HepG2 (cell line): ENCODE measurements at regions not wholly inside any gene's neighbourhood (a gene's known extent, or its start where the extent isn't known, plus 50 kb on each side); places are given as distances from the start of the nearest gene placed in this dataset.

Experiments used
- AHDC1 ChIP-seq: sonication (generic); formaldehyde crosslinking; IDR thresholded peaks from 2 replicates; pipeline ENCODE4 v1.5.1; 2020; ENCODE audit warnings: mild to moderate bottlenecking, missing genetic modification reagents, borderline replicate concordance
- ASH2L ChIP-seq: fragments of 300-600, 200-600 bp; sonication (generic); IDR thresholded peaks from 2 replicates; pipeline ENCODE4 v1.7.0; 2017; ENCODE audit warnings: low read depth, mild to moderate bottlenecking, moderate library complexity, mixed read lengths, low read length; ENCODE audit not compliant: insufficient read length
- CREM ChIP-seq, 2 experiments: sonication (generic) in 1 of 2; formaldehyde crosslinking in 1 of 2; IDR thresholded peaks; 2 replicates each; pipeline versions ENCODE4 v1.4.0 to v1.6.1; 2016 to 2020; ENCODE audit warnings: antibody characterized with exemption in 1 of 2, mild to moderate bottlenecking in 1 of 2, missing genetic modification reagents in 1 of 2
- E2F1 ChIP-seq: sonication (generic); formaldehyde crosslinking; IDR thresholded peaks from 2 replicates; pipeline ENCODE4 v1.5.0; 2020; ENCODE audit warnings: missing genetic modification reagents
- EP300 ChIP-seq, 3 experiments: sonication (generic) in 1 of 3; formaldehyde crosslinking in 1 of 3; IDR thresholded peaks; 2 replicates each; pipeline versions ENCODE4 v1.5.1 to v1.6.1; 2011 to 2020; ENCODE audit warnings: low read depth in 2 of 3, low read length in 2 of 3, borderline replicate concordance in 1 of 3, improper control_type of control experiment in 1 of 3, mild to moderate bottlenecking in 1 of 3, missing genetic modification reagents in 1 of 3, moderate library complexity in 1 of 3
- FOXK1 ChIP-seq: sonication (generic); formaldehyde crosslinking; IDR thresholded peaks from 2 replicates; pipeline ENCODE4 v1.4.0; 2020; ENCODE audit warnings: low read depth, missing genetic modification reagents, borderline replicate concordance
- MED1 ChIP-seq: sonication (generic); formaldehyde crosslinking; IDR thresholded peaks from 2 replicates; pipeline ENCODE4 v1.4.0; 2020; ENCODE audit warnings: missing genetic modification reagents
- NCOA2 ChIP-seq: sonication (generic); formaldehyde crosslinking; IDR thresholded peaks from 2 replicates; pipeline ENCODE4 v1.8.0; 2022; ENCODE audit warnings: inconsistent platforms
- NR2F6 ChIP-seq, 2 experiments: IDR thresholded peaks; 2 replicates each; pipeline ENCODE4 v1.6.1; 2016; ENCODE audit warnings: antibody characterized with exemption in 1 of 2, mild to moderate bottlenecking in 1 of 2
- POLR2A ChIP-seq, 2 experiments: IDR thresholded peaks; 2 replicates each; pipeline ENCODE4 v1.6.1; 2011; ENCODE audit warnings: low read depth in 2 of 2, low read length in 2 of 2, mild to moderate bottlenecking in 1 of 2, moderate library complexity in 1 of 2; ENCODE audit not compliant: insufficient read depth in 1 of 2
- SOX6 ChIP-seq, 2 experiments: fragments of 450-650 bp in 1 of 2; sonication (generic) in 1 of 2; formaldehyde crosslinking in 1 of 2; IDR thresholded peaks; 2 replicates each; pipeline versions ENCODE4 v1.4.0 to v1.6.1; 2017 to 2020; ENCODE audit warnings: antibody characterized with exemption in 1 of 2, mild to moderate bottlenecking in 1 of 2, missing genetic modification reagents in 1 of 2
- TFDP1 ChIP-seq: IDR thresholded peaks from 2 replicates; pipeline ENCODE4 v1.6.1; 2016; ENCODE audit warnings: missing compliant biosample characterization, missing genetic modification reagents, borderline replicate concordance
- U2AF1 ChIP-seq: fragments of 200-400 bp; formaldehyde crosslinking; optimal IDR thresholded peaks from 2 replicates; pipeline ENCODE3; 2017; ENCODE audit warnings: mild to moderate bottlenecking, low read depth, low read length
- ZNF362 ChIP-seq: sonication (generic); formaldehyde crosslinking; IDR thresholded peaks from 2 replicates; pipeline ENCODE4 v1.4.0; 2020; ENCODE audit warnings: missing genetic modification reagents, mild to moderate bottlenecking, borderline replicate concordance
- ZNF770 ChIP-seq: sonication (generic); formaldehyde crosslinking; IDR thresholded peaks from 2 replicates; pipeline ENCODE4 v1.5.0; 2020; ENCODE audit warnings: mild to moderate bottlenecking, missing genetic modification reagents

GRCh38 chr3:42019144-42019952, 57.4 kb upstream of the ULK4 start (continued):
- TF ChIP-seq AHDC1 (CRISPR knock-in tag) (peak; percentile 36; the same call in 1 of the 2 replicates), E2F1 (CRISPR knock-in tag) (peak; percentile 75), U2AF1 (no peak), NR2F6 (IDR thresholded peaks at IDR 0.05) (0 out of 2 replicates have a peak, but pooled peaks have one; percentile 31), NR2F6 (CRISPR knock-in tag; IDR thresholded peaks at IDR 0.05) (no peak; the same call in 1 of the 2 replicates), EP300 (IDR thresholded peaks at IDR 0.05; ENCODE audit: low read depth in 2 of 2, low read length in 2 of 2) (peak in 1 of 2 experiments; percentile 59; a peak in 2 of 4 replicates), EP300 (CRISPR knock-in tag; IDR thresholded peaks at IDR 0.05; ENCODE audit: borderline replicate concordance) (no peak), MED1 (peak; percentile 40; the same call in 1 of the 2 replicates), CREM (IDR thresholded peaks at IDR 0.05) (0 out of 2 replicates have a peak, but pooled peaks have one; percentile 35), CREM (CRISPR knock-in tag; IDR thresholded peaks at IDR 0.05) (no peak), ASH2L (peak; percentile 44), SOX6 (IDR thresholded peaks at IDR 0.05) (no peak), SOX6 (CRISPR knock-in tag; IDR thresholded peaks at IDR 0.05) (peak; percentile 37; the same call in 1 of the 2 replicates), ZNF770 (CRISPR knock-in tag) (peak; percentile 48; the same call in 1 of the 2 replicates), FOXK1 (peak; percentile 57), NCOA2 (CRISPR knock-in tag) (peak; percentile 53), POLR2A (IDR thresholded peaks at IDR 0.05; ENCODE audit: insufficient read depth in 1 of 2, low read depth in 2 of 2, low read length in 2 of 2) (no peak), TFDP1 (CRISPR knock-in tag) (peak; percentile 55; the same call in 1 of the 2 replicates), ZNF362 (peak; percentile 14; the same call in 1 of the 2 replicates)
